Esophagus mucosa (tissue), 1 donor: ENCODE measurements at regions not wholly inside any gene's neighbourhood (a gene's known extent, or its start where the extent isn't known, plus 50 kb on each side); places are given as distances from the start of the nearest gene placed in this dataset.

Experiments used
- ATAC-seq: fragments of 200-7000 bp; cut with Tn5 transposase; one replicate; pipeline ENCODE4 v1.9.1; 2020
- donor health status: DM: yes; HTN: yes; CAD: no.

DNA sequence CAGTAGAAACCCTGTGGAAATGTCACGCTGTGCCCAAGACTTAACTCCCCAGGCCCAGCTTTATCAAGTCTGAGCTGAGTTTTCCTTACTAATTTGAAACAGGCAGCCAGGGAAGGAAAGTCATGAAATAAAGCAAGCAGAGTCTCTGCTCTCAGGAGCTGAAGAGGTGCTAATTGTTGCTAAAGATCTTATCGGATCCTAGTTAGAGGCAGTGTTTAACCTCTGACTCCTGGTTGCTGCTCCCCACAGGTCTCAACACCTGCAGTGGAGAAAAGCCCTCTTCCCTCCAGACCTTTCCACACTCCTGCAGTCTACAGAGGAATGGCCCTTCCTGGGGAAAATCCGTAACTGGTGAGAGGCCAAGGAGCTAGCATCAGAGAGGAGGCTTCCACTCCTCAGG lies 628.2 kb downstream of the NTRK3 start:
- no peak for ATAC-seq

- ATAC-seq, result no peak
Measured at GRCh38 chr15:87626860-87627259, 629.7 kb downstream of the NTRK3 start.

- ATAC-seq, result no peak
Measured at GRCh38 chr15:87623832-87624231, 632.7 kb downstream of the NTRK3 start.

GRCh38 chr15:87620393-87620792 lies 636.1 kb downstream of the NTRK3 start:
- ATAC-seq, result no peak

DNA sequence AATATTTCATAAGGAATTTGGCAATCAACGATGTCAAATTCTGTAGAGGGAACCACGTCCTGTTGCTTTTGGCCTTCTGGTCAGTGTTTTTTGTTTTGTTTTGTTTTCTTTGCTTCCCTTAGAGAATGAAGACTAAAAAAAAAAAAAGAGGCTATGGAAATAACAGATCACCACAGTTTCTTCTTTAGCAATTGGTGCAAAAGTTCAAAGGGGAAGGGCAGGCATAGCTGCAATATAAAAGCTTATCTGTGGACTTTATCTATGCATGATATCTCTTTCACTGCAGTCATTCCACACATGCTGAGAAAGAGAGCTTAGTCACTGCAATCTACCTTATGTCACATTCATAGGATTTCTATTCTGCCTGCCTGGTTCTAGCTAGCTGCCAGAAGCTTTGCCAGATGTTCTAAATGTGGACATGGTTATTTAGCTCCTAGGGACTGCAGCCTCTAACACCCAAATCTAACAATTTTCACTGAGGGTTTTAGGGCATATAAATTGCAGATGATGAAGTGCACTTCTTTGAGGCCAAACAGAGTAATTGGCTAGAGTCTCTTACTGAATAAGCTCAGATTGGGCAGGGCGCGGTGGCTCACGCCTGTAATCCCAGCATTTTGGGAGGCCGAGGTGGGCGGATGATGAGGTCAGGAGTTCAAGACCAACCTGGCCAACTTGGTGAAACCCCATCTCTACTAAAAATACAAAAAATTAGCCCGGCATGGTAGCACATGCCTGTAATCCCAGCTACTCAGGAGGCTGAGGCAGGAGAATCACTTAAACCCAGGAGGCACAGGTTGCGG lies 637.2 kb downstream of the NTRK3 start:
- no peak for ATAC-seq

GRCh38 chr15:87618203-87618725 lies 638.3 kb downstream of the NTRK3 start:
- ATAC-seq, result no peak

GRCh38 chr15:87614704-87615103 lies 641.8 kb downstream of the NTRK3 start:
- no peak for ATAC-seq

DNA sequence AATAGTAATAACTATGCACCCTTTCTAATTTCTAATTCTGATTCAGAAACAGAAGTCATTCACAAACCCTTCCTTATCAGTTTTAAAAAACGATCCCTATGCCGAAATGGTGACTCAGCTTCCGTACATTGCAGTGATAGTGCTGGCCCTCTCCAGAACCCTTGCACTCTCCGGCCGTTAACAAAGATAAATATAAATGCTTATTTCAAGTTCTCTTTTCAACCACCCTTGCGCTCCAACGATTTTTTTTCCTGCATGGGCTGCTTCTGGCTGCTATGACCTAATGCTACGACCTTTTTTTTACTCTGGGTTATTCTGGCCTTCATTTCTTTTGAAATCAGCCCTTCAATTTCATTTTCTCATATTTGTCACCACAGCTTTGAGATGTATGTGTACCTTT lies 646.2 kb downstream of the NTRK3 start:
- no peak for ATAC-seq

DNA sequence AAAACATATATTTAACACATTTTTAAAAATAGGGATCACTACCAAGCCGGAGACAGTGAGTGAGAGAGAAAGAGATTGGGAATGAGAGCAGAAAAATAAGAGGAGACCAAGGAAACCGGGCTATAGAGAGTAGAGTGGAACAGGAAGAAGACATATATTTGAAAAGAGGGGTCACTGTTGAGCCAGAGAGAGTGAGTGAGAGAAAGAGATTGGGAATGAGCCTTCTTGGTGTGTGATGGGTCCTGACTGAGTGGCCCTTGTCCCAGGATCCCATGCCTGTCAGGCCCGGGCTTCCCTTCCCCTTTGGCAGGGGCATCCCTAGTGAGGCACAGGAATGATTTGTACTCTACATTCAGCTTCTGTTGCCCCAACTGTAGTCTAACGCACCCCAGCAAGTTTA lies 646.6 kb downstream of the NTRK3 start:
- ATAC-seq, result no peak

- no peak for ATAC-seq
Measured at GRCh38 chr15:87609474-87609873, 647.1 kb downstream of the NTRK3 start.

GRCh38 chr15:87608238-87609028 lies 648.1 kb downstream of the NTRK3 start:
- no peak for ATAC-seq

GRCh38 chr15:87606971-87607370 lies 649.6 kb downstream of the NTRK3 start:
- no peak for ATAC-seq

DNA sequence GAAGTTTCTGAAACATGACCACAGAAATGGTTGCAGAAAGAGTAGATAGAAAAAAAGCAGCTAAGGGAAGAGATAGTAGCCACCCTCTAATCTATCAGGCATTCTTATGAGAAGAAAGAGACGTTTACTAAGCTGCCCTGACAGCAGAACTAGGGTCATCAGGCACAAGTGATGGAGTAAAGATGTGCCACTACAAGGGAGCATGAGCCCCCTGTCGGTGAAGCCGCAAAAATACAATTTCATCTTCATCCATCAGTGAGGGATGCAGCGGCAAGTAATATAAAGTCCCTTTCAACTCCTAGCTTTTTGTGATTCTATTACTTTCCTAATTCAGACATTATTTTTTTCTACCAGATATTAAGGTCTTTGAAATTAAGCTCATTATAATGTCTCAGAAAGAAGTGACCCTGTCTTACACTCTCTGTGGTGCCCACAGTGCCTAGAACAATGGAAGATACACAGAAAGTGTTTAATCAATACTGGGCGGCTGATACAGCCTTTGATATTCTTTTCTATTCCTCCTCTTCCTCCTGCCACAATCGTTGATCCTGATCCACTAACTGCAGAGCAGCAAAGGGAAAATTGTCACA lies 651.6 kb downstream of the NTRK3 start:
- ATAC-seq, result no peak

- ATAC-seq, result no peak
Measured at GRCh38 chr15:87602371-87602770, 654.2 kb downstream of the NTRK3 start.

GRCh38 chr15:87599616-87600015 lies 656.9 kb downstream of the NTRK3 start:
- ATAC-seq, result no peak

GRCh38 chr15:87597346-87598052 lies 659.0 kb downstream of the NTRK3 start:
- ATAC-seq, result no peak

- ATAC-seq, result no peak
Measured at GRCh38 chr15:87591582-87591981, 665.0 kb downstream of the NTRK3 start.

DNA sequence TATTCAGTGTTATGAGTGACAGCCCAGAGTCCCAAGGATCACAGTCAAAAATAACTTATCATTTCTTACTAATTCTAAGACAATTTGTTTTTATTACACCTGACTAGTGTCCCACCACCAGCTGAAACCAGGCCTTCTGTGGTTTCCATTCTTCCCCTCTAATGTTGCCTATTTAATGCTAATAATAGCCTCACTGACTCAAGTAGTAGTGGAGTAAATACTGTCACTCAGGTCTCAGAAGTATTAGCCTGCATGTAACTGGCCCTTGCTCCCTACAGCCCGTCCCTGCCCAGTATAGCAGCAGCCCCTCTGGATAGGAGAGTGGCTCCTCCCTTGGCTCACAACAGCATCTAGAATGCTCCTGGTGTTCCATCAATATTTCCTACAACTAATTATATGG lies 665.5 kb downstream of the NTRK3 start:
- ATAC-seq, result no peak

DNA sequence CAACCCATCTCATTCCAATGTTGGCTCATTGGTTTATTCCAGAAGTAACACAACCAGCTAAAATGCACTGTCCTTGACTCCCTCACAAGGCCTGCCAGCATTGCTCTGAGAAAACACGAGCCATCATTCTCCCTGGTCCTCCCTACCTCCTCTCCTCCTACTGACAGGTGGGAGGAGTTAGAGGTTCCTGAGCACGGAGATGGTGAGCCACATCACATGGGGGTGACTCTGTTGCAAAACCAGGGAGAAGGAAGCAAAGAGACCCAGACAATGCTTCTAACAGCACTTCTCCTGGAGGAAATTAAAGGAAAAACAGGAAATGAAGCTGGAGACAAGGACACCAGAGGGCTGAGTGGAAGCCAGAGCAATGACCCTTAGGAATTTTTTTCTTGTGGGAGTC lies 667.4 kb downstream of the NTRK3 start:
- ATAC-seq, result no peak

DNA sequence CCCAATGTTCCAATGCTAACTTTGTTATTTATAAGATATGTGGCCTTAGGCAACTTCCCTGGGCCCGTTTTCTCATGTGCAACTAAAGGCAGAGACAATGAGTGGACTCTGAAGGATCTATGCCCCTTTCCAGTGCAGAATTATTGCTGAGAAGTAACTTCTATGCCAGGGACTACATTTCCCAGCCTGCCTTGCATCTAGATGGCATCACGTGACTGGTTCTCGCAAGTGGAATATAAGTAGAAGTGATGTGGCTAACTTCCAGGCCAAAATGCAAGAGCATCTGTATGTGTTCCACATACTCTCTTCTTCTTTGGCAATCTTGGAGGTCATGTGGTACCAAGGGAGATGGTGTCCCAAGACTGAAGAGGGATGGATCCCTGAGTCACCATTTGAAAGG lies 674.4 kb downstream of the NTRK3 start:
- ATAC-seq, result no peak

- ATAC-seq, result no peak
Measured at GRCh38 chr15:87579537-87579936, 677.0 kb downstream of the NTRK3 start.

DNA sequence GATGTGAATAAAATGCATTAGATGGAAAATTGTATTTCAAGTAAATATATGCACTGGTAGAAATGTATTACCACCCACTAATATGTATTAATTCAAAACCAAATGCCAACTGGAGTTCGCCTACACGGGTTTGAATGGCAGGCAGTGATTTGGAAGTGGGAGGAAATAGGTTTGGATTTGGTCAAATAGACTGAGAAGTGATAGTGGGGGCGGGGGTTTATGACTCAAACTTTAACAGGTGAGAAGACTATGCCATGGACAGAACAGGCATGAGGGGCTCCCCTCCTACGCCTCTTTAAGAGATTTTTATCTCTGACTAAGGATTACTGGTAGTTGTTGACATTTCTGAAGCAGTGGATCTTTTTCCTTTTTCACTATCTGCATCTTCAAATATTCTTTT lies 677.8 kb downstream of the NTRK3 start:
- ATAC-seq, result no peak

GRCh38 chr15:87577336-87577735 lies 679.2 kb downstream of the NTRK3 start:
- ATAC-seq, result no peak
